ENCODE measurements at regions not wholly inside any gene's neighbourhood (a gene's known extent, or its start where the extent isn't known, plus 50 kb on each side); places are given as distances from the start of the nearest gene placed in this dataset.

DNA sequence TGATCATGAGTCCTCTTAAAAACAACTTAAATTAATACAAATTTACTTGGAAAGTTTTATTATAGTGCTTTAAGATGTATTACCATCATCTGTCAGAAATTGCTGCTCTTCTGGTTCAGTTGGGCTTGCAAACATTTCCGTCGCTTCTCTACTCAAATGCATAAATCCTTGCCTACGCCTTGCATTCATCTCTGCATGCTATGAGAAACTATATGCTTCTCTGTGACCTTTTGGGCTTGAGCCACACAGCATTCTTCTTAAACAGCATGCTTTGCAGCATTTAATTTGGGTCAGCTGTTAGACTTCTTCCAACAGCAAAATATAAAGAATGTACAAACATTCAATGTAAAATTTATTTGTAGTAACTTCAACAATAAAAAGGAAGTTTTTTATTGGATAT lies 305.7 kb upstream of the FLRT2 start:
- no peak for DNase-seq (ENCODE audit: low read depth)

DNA sequence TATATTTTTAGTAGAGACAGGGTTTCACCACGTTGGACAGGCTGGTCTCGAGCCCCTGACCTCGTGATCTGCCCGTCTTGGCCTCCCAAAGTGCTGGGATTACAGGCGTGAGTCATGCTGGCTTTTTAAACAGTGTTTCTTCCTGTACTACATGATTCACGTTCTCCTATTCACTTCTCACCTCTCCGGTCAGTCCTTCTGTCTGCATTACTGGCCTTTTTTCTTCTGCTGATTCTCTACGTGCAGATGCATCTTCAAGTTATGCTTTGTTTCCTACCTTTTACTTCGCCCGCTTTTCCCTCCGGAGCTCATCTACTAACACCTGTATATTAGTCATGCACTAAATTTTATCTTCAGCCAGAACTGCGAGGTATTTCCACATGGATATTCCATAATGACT lies 296.2 kb upstream of the FLRT2 start:
- peak; percentile 58 for DNase-seq (ENCODE audit: low read depth)
- no peak overlapping the region for H3K4me3 ChIP-seq (ENCODE audit: low read depth, low read length)

More for the DNA sequence above, 305.7 kb upstream of the FLRT2 start:
- H3K4me3 ChIP-seq (ENCODE audit: low read depth, low read length) = no peak overlapping the region

DNA sequence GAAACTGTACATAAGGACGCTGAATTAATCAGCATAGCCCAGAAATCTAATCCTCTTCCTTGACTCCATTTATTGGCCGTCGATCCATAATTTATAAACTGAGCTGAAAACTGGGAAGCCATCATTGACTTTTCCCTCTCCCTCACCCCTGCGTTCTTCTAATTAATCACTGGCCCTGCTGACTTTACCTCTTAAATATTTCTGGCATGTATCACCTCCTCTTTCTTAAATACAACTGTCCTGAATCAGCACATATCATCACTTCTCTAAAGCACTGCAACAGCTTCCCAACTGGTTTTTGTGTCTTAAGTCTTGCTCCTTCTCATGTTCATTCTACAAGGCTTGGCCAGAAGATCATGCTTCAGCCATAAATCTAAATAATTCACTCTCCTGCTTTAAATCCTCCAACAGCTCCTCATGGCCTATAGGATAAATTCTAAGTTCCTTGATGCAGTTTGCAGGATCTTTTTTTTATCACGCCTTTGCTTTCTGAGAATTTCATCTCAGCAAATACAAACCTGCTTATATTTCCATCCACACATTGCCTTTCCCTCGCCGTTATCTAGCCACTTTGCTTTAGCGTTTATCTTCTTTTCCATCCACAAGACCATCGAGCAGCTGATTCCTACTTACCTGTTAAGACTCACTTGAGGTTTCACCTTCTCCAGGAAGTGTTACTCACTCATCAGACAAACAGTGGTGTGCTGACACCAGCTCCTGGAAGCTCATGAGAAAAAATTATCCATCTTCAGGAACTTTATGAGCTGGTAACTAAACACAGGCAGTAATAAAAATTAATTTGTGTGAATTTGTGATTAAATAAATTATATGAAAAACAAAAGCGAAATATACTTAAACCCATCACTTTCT lies 295.6 kb upstream of the FLRT2 start:
- DNase-seq (ENCODE audit: low read depth) = no peak
- no peak overlapping the region for H3K4me3 ChIP-seq (ENCODE audit: low read depth, low read length)

DNA sequence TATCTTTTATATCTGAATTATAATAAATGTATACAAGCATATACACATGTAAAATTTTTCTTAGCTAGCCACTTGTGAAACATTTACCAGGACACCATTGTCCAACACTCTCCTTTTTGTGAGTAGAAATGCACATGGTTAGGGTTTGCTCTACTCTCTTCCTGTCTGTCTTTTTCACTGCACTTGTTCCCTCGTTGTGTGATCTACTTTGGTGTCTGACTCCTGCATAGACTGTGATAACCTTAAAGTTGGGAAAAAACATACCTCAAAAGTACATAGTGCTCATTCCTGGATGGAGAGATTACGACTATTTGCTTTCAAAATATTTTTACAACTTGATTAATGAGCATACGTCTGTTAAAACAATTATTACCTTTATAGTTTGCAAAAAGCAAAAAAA lies 294.1 kb upstream of the FLRT2 start:
- H3K4me3 ChIP-seq (ENCODE audit: low read depth, low read length) = no peak overlapping the region
- no peak for DNase-seq (ENCODE audit: low read depth)

DNA sequence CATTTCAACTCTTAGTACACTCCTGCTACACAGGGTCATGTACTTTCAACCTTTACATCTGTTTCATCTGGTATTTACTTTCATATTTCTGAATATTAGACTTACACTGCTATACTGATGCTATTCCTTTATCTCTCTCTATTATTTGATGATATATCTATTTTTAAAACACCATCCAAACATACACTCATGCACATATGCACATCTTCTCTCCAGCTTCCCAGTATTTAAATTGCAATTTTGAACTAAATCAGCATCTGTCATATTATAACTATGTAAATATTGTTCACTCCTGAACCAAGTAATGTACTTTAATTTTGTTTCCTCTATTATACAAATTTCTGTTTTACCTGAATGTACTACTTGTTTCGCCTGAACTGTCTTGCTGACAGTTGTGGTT lies 293.6 kb upstream of the FLRT2 start:
- H3K4me3 ChIP-seq (ENCODE audit: low read depth, low read length) = no peak overlapping the region
- DNase-seq (ENCODE audit: low read depth) = no peak

DNA sequence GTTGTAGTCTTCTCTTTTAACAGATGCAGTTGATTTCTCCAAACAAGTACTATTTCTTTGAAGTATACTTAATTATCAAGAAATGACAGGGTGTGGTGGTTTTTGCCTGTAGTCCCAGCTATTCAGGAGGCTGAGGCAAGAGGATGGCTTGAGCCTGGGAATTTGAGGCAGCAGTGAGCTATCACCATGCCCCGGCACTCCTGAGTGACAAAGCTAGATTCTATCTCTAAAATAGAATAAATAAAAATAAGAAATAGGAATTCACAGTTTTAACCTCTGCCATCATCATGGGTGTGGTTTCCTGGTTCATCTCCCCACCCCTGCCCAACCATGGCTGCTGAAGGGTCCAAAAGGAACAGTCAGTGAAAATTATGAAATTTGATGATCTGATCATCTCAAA lies 290.2 kb upstream of the FLRT2 start:
- no peak for DNase-seq (ENCODE audit: low read depth)
- H3K4me3 ChIP-seq (ENCODE audit: low read depth, low read length) = no peak overlapping the region

DNA sequence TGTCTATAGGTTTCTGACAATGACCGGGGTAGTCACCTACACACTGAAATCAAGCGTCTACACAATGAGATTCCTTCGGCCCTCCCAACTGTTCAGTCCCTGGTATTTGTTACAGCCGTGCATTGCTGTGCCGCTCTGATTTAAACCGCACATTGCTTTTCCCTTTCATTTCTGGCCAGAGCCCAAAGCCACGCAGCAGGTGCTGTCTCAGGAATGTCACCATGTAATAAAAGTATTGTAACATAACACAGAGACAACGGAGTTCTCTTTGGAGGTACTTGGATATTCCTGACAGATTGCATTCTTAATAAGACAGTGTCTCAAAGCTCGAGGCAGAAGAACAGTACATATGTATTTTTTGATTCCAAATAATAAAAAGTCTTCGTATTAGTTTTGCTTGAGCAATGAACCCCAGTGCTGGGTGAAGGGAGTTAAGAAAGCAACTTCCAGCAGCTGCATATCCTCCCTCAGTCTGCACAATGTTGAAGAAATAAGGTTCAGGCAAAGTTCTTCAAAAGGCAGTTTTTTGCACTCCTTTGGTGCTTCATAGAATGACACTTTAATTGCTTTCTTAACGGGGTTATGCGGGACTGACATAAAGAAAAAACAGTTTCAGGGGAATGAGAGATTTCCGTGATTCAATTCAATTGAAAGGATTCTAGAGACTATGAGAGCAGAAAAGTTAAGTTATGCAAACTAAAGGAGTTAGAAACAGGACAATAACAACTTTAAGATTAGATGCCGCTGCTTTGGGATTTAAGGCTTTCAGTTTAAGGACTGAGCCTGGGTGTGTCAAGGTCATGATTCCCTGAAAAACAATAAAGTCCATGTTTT lies 288.7 kb upstream of the FLRT2 start:
- H3K4me3 ChIP-seq (ENCODE audit: low read depth, low read length) = no peak overlapping the region

DNA sequence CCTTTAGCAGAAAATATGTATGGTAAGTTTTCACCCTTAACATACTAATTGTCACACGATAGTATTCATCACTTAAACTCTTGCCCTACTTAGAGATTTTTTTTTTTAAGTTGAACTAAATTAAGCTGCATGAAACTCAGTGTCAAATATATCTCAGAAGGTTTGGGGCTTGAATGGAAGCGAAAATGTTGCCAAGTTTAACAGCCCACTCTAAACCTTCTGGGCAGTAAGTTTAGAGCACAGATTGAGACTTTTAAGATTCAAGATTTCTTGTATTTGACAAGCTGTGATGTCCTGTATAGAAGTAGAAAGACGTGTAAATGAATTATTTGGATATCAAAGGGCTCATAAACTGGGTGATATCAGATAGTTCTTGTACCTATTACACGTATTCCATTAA lies 287.3 kb upstream of the FLRT2 start:
- no peak overlapping the region for H3K4me3 ChIP-seq (ENCODE audit: low read depth, low read length)
- no peak for DNase-seq (ENCODE audit: low read depth)

More for the DNA sequence above, 288.7 kb upstream of the FLRT2 start:
- no peak for DNase-seq (ENCODE audit: low read depth)

DNA sequence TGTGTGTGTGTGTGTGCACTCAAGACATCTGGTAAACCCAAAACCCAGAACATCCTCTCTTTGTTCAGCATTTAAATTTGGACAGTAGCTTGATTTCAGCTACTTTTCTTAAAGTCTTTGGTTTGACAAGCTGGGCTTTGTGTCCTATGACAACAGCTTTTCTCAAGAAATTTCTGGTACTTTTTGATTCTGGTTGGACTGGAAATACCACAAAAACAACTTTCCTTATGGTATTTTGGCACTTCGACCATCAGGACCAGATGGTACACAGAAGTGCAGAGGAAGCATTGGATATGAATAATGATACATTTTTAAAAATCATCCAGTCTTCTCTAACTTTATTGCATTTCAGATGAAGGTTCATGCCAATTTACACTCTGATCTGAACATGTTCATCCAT lies 286.6 kb upstream of the FLRT2 start:
- no peak overlapping the region for H3K4me3 ChIP-seq (ENCODE audit: low read depth, low read length)
- no peak for DNase-seq (ENCODE audit: low read depth)

DNA sequence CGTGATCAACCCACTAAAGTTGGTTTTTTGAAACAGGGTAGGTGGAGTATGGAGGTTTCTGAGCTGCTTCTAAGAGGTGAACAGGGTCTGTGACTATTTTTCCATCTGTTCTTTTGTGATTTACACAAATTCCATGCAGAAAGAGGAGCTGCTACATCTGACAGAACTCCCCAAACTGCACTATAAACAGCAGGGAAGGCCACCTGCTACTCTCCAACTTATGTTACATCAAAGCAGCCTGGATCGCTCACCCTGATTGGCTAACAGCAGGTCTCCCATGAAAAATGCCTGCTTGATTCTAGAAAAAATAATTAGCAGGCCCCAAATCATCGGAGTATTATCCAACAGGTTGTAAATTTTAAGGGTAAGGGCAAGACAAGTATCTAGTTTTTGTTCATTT lies 282.9 kb upstream of the FLRT2 start:
- H3K4me3 ChIP-seq (ENCODE audit: low read depth, low read length) = no peak overlapping the region
- no peak for DNase-seq (ENCODE audit: low read depth)

DNA sequence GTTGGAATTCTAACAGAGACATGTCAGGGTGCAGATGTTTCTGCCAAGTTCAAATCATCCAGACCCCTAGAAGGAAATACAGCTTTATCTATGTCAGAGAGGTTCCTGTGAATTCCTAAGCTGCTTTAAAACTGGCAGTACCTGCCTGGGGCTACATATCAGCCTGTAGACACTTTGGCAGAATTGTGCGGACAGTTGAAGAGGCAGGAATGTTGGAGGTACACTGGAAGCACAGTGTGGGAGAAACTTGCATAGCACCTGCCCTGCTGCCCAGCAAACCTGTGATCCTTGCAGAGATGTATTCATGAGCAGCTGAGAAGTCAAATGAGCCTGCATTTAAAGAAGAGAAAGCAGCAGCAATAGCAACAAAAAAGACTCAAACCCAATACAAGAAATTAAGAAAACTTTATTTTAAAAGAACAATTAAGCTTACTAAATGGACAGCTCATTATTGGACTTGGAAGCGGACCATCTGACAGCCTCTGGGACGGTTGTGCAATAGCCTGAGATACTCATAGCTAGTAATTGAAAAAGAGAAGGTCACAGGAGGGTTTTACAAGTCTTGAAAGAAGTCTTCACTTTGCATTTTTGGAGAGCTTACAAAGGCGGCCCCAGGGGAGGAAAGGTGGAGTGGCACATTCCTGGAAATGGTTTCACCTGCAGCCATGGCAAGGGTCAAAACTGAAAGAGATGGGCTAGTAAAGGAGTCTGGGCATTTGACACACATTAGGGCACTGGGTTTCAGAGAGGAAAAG lies 280.9 kb upstream of the FLRT2 start:
- no peak for DNase-seq (ENCODE audit: low read depth)
- no peak overlapping the region for H3K4me3 ChIP-seq (ENCODE audit: low read depth, low read length)

DNA sequence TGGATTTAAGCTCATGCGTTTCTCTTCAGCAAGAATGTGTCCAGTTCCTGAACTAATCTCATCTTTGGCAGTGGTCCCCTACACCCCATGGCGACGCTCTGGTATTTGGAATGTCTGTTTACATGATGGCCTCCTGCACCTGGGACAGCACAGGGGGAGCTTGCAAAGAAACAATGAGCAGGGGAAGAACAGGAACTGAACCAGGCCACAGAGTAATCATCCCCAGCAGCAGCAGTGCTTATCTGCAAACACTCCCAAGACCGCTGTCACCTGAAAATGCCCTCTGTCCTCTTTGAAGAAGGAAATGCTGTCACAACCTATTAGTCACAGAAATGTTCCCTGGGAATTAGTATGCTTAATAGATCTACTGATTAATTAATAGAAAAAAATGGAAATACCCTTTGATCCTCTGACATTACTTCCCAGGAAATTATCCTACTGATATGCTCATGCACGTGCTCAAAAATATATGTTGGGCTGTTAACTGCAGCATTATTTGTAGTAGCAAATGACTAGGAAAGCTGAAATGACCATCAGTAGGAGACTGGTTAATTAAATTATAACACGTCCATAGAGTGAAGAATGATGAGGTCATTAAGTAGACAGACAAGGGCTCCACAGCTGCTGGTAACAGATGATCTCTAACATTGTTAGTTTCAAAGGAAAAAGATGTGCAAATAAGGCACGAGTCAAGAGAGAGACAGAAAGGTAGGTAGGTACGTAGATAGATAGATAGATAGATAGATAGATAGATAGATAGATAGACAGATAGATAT lies 279.3 kb upstream of the FLRT2 start:
- no peak overlapping the region for H3K4me3 ChIP-seq (ENCODE audit: low read depth, low read length)
- no peak for DNase-seq (ENCODE audit: low read depth)

DNA sequence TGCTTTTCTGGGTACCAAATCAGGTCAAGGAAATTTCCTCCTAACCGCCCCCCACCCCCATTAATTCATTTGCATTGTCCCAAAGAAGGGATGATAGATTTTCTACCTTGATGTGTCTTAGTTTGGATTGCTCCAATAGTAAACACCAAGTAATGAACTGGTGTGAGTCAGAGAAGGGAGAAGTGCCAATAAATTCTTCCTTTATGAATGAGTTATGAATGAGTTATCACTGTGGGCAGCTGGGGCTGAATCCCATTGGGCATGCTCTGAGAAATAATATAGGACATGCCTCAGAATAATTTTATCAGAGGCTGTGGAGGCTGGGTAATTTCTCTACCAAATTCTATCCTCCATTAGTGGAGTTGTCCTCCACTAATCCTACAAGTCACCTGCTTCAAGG lies 277.9 kb upstream of the FLRT2 start:
- no peak for DNase-seq (ENCODE audit: low read depth)
- no peak overlapping the region for H3K4me3 ChIP-seq (ENCODE audit: low read depth, low read length)

DNA sequence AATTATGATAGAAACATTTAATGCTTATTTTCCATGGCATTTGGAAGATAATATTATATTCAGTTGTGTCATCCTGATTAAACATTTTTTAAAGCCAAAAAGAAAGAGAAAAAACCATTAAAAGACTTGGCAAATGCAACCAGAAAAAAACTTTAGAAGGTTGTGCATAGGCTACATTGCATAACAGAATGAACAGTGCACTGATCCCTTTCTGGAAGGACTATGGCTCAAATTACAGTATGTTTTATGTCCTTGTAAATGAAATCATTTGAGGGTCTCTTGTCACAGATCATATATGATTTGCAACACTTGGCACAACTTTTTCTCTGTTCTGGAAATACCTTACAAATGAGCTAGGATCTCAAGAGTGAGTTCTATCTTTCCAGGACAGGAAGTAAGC lies 275.2 kb upstream of the FLRT2 start:
- H3K4me3 ChIP-seq (ENCODE audit: low read depth, low read length) = no peak overlapping the region
- DNase-seq (ENCODE audit: low read depth) = no peak

DNA sequence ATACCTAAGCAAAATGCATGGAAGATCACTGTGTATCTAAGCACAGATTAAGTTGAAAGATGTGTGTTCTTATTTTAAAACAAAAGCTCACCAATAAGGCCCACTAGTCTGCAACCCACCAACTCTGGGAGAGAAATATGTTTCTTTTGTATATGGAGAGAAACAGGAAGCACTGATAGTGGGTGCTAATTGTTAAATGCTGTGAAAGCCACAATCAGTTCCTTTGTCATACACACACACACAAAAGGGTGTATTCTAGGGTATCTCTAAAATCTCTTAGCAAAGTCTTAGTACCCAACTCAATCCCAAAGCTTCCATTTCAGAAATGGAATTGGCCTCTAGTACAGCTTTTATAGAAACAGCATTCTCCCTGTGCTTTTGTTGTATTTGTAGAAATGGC lies 272.7 kb upstream of the FLRT2 start:
- H3K4me3 ChIP-seq (ENCODE audit: low read depth, low read length) = no peak overlapping the region
- no peak for DNase-seq (ENCODE audit: low read depth)

DNA sequence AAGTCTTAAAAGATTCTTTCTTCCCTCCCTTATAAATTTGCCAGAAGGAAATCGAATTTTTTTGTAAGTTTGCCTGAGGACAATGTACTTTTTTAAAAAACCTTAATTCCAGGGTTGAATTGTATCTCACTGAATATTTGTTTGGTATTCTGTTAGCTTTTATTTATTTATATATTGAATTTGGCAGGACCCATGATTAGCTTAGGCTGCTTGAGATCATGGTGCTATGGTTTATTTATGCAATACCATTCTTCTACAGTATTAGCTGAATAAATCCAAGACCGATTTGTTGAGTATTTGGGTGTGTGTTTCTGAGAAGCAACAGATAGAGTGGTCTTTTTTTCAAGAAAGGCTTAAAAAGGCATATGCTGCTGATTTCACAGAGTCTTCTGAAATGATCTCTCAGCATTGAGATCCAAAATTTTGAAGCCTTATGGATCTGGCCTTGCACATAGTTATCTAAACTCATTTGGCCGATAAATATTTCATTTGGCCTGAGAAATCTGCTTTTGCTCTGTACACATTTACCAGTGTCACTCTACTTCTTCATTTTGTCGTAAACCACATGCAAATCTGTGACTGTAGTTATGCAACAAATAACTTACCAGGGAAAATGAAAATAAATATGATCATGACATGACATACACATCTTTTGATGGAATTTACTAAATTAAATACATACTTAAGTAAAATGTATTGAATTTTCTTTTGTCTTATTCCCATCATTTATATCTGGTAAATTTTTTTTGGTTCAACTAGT lies 265.8 kb upstream of the FLRT2 start:
- H3K4me3 ChIP-seq (ENCODE audit: low read depth, low read length) = no peak overlapping the region
- DNase-seq (ENCODE audit: low read depth) = no peak

DNA sequence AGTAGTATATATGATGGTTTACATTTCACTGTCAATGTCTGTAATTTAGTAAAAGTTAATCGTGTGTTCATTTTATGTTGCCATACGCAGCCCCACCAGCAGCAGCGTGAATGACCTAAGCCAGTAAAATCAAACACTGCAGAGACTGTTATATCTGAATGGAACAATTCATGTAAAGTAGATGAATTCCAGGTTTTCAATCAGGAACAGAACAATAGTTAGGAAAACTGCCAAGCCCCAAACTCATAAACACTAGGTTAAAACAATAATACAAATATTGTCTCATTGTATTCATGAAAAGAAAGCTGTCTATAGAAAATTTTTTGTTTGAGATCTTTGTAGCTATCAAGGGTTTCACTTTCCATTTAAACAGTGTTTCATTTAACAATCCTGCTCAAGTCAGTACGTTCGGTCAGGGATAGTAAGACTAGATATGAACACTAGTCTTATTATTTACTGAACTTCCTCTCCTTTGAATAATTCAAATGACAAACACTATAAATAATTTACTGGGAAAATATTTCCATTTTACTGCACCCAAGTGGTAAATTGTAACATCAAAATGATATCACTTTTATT lies 256.8 kb upstream of the FLRT2 start:
- no peak for DNase-seq (ENCODE audit: low read depth)
- no peak overlapping the region for H3K4me3 ChIP-seq (ENCODE audit: low read depth, low read length)

DNA sequence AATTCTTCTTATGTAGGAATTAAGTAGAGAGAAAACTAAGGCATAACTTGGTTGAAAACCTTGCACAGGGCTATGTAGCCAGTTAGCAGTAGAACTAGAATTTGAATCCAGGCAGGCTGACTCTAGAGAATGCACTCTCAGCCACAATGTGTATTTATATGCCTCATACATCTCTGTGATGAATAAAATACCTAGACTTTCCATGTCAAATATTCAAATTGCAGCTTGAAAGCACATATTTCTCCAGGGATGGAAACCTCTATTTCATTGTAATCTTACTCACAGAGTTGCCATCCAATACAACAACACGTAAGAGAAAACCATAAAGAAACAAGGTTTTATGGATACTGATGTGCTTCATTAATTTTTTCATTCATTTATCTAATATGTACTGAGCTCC lies 256.0 kb upstream of the FLRT2 start:
- H3K4me3 ChIP-seq (ENCODE audit: low read depth, low read length) = no peak overlapping the region
- no peak for DNase-seq (ENCODE audit: low read depth)

All from skeletal muscle cell (primary cell).